ENCODE measurements at regions not wholly inside any gene's neighbourhood (a gene's known extent, or its start where the extent isn't known, plus 50 kb on each side); places are given as distances from the start of the nearest gene placed in this dataset.

DNA sequence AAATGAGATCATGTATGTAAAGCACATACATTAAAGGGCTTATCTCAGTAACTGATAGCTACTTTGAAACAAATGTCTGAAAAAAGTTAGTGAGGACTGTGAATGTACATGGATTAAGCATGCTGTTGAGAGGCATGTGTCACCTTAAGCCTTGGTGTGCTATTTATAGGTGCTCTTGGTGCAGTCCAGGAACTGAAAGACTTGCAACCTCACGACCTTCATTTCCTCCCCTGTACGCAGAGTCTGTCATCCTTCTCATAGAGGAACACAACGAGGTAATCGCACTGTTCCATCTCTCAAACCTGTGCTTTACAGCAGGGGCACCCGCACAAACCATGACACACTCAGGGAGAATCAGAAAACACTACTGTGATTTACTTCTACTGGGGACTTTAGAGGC is 65.6 kb downstream of the UFM1 start:
- TF ChIP-seq, protein P1, sequence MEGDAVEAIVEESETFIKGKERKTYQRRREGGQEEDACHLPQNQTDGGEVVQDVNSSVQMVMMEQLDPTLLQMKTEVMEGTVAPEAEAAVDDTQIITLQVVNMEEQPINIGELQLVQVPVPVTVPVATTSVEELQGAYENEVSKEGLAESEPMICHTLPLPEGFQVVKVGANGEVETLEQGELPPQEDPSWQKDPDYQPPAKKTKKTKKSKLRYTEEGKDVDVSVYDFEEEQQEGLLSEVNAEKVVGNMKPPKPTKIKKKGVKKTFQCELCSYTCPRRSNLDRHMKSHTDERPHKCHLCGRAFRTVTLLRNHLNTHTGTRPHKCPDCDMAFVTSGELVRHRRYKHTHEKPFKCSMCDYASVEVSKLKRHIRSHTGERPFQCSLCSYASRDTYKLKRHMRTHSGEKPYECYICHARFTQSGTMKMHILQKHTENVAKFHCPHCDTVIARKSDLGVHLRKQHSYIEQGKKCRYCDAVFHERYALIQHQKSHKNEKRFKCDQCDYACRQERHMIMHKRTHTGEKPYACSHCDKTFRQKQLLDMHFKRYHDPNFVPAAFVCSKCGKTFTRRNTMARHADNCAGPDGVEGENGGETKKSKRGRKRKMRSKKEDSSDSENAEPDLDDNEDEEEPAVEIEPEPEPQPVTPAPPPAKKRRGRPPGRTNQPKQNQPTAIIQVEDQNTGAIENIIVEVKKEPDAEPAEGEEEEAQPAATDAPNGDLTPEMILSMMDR (optimal IDR thresholded peaks at IDR 0.05 in 1 of 3, IDR thresholded peaks at IDR 0.05 in 1 of 3, conservative IDR thresholded peaks at IDR 0.05 in 1 of 3; ENCODE audit: extremely low read depth in 1 of 3, insufficient read depth in 2 of 3, low read length in 3 of 3) = no peak
- TF ChIP-seq EZH2 (IDR thresholded peaks at IDR 0.05; ENCODE audit: low read length) = no peak
